BE2C (cell line): ENCODE measurements at regions not wholly inside any gene's neighbourhood (a gene's known extent, or its start where the extent isn't known, plus 50 kb on each side); places are given as distances from the start of the nearest gene placed in this dataset.

Experiments used
- DNase-seq: peaks from one replicate; pipeline ENCODE4 v3.0.0-alpha.2; 2020
- H3K27me3 ChIP-seq: fragments of 250-450 bp; sonication (Bioruptor Pico); 2 replicates; pipeline ENCODE4 v1.5.1; 2020; ENCODE audit warnings: mild to moderate bottlenecking
- H3K36me3 ChIP-seq: fragments of 250-450 bp; sonication (Bioruptor Pico); 2 replicates; pipeline ENCODE4 v1.5.1; 2020; ENCODE audit warnings: mild to moderate bottlenecking
- H3K4me1 ChIP-seq: fragments of 250-450 bp; sonication (Bioruptor Pico); 2 replicates; pipeline ENCODE4 v1.5.1; 2020
- H3K4me3 ChIP-seq: 2 replicates; pipeline ENCODE4 v1.5.1; 2011; ENCODE audit warnings: low read depth, low read length
- H3K9me3 ChIP-seq: fragments of 250-450 bp; sonication (Bioruptor Pico); 2 replicates; pipeline ENCODE4 v1.5.1; 2020
- CTCF ChIP-seq: IDR thresholded peaks from 2 replicates; pipeline ENCODE4 v1.5.1; 2012; ENCODE audit warnings: mild to moderate bottlenecking, low read depth, low read length

- DNase-seq = no peak
- H3K4me3 ChIP-seq = no peak overlapping the region
These were observed 176.8 kb upstream of the SYT6 start for GRCh38 chr1:114330451-114330983.

GRCh38 chr1:114328361-114328904, 174.8 kb upstream of the SYT6 start:
- H3K9me3 ChIP-seq = no peaks in the 10 kb centered on the region; the same call in 1 of the 2 replicates
- H3K27me3 ChIP-seq = peaks cover 11% of the 10 kb centered on the region
- H3K4me3 ChIP-seq = no peak overlapping the region
- no peak for TF ChIP-seq CTCF
- no peak for DNase-seq
- no peaks in the 10 kb centered on the region for H3K36me3 ChIP-seq
- H3K4me1 ChIP-seq = no peaks in the 10 kb centered on the region

More at GRCh38 chr1:114330451-114330983, 176.8 kb upstream of the SYT6 start:
- Histone ChIP-seq H3K4me1 (no peaks in the 10 kb centered on the region), H3K36me3 (no peaks in the 10 kb centered on the region), H3K9me3 (no peaks in the 10 kb centered on the region; the same call in 1 of the 2 replicates), H3K27me3 (peaks cover 11% of the 10 kb centered on the region)
- TF ChIP-seq CTCF = no peak

- Histone ChIP-seq H3K4me1 (no peaks in the 10 kb centered on the region), H3K9me3 (no peaks in the 10 kb centered on the region), H3K36me3 (no peaks in the 10 kb centered on the region), H3K4me3 (no peak overlapping the region), H3K27me3 (peaks cover under 1% of the 10 kb centered on the region)
- DNase-seq = no peak
- no peak for TF ChIP-seq CTCF
These were observed 170.9 kb upstream of the SYT6 start for GRCh38 chr1:114324662-114324965.

GRCh38 chr1:114323959-114324661, 170.4 kb upstream of the SYT6 start:
- no peak for TF ChIP-seq CTCF
- no peak overlapping the region for H3K4me3 ChIP-seq
- H3K4me1 ChIP-seq = no peaks in the 10 kb centered on the region
- no peaks in the 10 kb centered on the region for H3K36me3 ChIP-seq
- H3K9me3 ChIP-seq = no peaks in the 10 kb centered on the region
- no peaks in the 10 kb centered on the region; the same call in 1 of the 2 replicates for H3K27me3 ChIP-seq
- DNase-seq = no peak

- Histone ChIP-seq H3K4me1 (no peaks in the 10 kb centered on the region), H3K9me3 (no peaks in the 10 kb centered on the region), H3K4me3 (no peak overlapping the region), H3K36me3 (no peaks in the 10 kb centered on the region), H3K27me3 (no peaks in the 10 kb centered on the region; the same call in 1 of the 2 replicates)
- no peak for TF ChIP-seq CTCF
- DNase-seq = no peak
These were observed 169.1 kb upstream of the SYT6 start for GRCh38 chr1:114322734-114323133.

- Histone ChIP-seq H3K4me1 (no peaks in the 10 kb centered on the region), H3K36me3 (no peaks in the 10 kb centered on the region), H3K4me3 (no peak overlapping the region), H3K9me3 (no peaks in the 10 kb centered on the region), H3K27me3 (no peaks in the 10 kb centered on the region; the same call in 1 of the 2 replicates)
- TF ChIP-seq CTCF = no peak
- DNase-seq = no peak
These were observed 168.5 kb upstream of the SYT6 start for GRCh38 chr1:114322207-114322606.
